ENCODE measurements at regions not wholly inside any gene's neighbourhood (a gene's known extent, or its start where the extent isn't known, plus 50 kb on each side); places are given as distances from the start of the nearest gene placed in this dataset.

GRCh38 chr7:101754424-101755159 lies 62.8 kb upstream of the CUX1 start:
- no peak for TF ChIP-seq CTCF (conservative IDR thresholded peaks at IDR 0.05; ENCODE audit: low read depth, low read length)
- no peak for TF ChIP-seq EZH2 (IDR thresholded peaks at IDR 0.05; ENCODE audit: borderline replicate concordance, low read depth, low read length, poor library complexity, severe bottlenecking)

Measured in A673 (cell line).